GM08714 (cell line): ENCODE measurements at regions not wholly inside any gene's neighbourhood (a gene's known extent, or its start where the extent isn't known, plus 50 kb on each side); places are given as distances from the start of the nearest gene placed in this dataset.

Source experiments
- H3K4me3 ChIP-seq: fragments of 200-500 bp; sonication (Bioruptor generic); 2 replicates; pipeline ENCODE4 v1.5.1; 2014; ENCODE audit warnings: mild to moderate bottlenecking, low read length, inconsistent platforms
- ZNF274 ChIP-seq: IDR thresholded peaks from 2 replicates; pipeline ENCODE4 v1.6.1; 2012; ENCODE audit warnings: mild to moderate bottlenecking, low read depth, low read length

- H3K4me3 ChIP-seq = no peak overlapping the region
- TF ChIP-seq ZNF274 = no peak
These were observed 57.1 kb downstream of the FAM181B start for GRCh38 chr11:82676483-82677094.

GRCh38 chr11:82675838-82676237 is 57.8 kb downstream of the FAM181B start:
- no peak overlapping the region for H3K4me3 ChIP-seq
- TF ChIP-seq ZNF274 = no peak

- TF ChIP-seq ZNF274 = no peak
- H3K4me3 ChIP-seq = no peak overlapping the region
These were observed 60.0 kb downstream of the FAM181B start for GRCh38 chr11:82673631-82674030.

GRCh38 chr11:82671451-82671850 is 62.2 kb downstream of the FAM181B start:
- no peak overlapping the region for H3K4me3 ChIP-seq
- no peak for TF ChIP-seq ZNF274

GRCh38 chr11:82663535-82663934 is 70.1 kb downstream of the FAM181B start:
- TF ChIP-seq ZNF274 = no peak

GRCh38 chr11:82653752-82654151 is 79.9 kb downstream of the FAM181B start:
- H3K4me3 ChIP-seq = no peak overlapping the region
- TF ChIP-seq ZNF274 = no peak

More at GRCh38 chr11:82663535-82663934, 70.1 kb downstream of the FAM181B start:
- no peak overlapping the region for H3K4me3 ChIP-seq

- no peak overlapping the region for H3K4me3 ChIP-seq
- no peak for TF ChIP-seq ZNF274
These were observed 94.4 kb downstream of the FAM181B start for GRCh38 chr11:82639251-82639650.

- H3K4me3 ChIP-seq = no peak overlapping the region
- no peak for TF ChIP-seq ZNF274
These were observed 97.0 kb downstream of the FAM181B start for GRCh38 chr11:82636615-82637014.

- TF ChIP-seq ZNF274 = no peak
- no peak overlapping the region for H3K4me3 ChIP-seq
These were observed 99.6 kb downstream of the FAM181B start for GRCh38 chr11:82634091-82634490.

- TF ChIP-seq ZNF274 = no peak
- H3K4me3 ChIP-seq = no peak overlapping the region
These were observed 101.7 kb downstream of the FAM181B start for GRCh38 chr11:82631722-82632630.

- H3K4me3 ChIP-seq = no peak overlapping the region
- TF ChIP-seq ZNF274 = no peak
These were observed 123.0 kb downstream of the FAM181B start for GRCh38 chr11:82610671-82611070.

GRCh38 chr11:82606738-82607137 is 126.9 kb downstream of the FAM181B start:
- H3K4me3 ChIP-seq = no peak overlapping the region
- no peak for TF ChIP-seq ZNF274

- no peak for TF ChIP-seq ZNF274
- no peak overlapping the region for H3K4me3 ChIP-seq
These were observed 132.0 kb downstream of the FAM181B start for GRCh38 chr11:82601711-82602110.

GRCh38 chr11:82599836-82600235 is 133.8 kb downstream of the FAM181B start:
- no peak overlapping the region for H3K4me3 ChIP-seq
- TF ChIP-seq ZNF274 = no peak

- H3K4me3 ChIP-seq = no peak overlapping the region
These were observed 147.1 kb downstream of the FAM181B start for GRCh38 chr11:82586581-82586980.

GRCh38 chr11:82577246-82577645 is 156.4 kb downstream of the FAM181B start:
- TF ChIP-seq ZNF274 = no peak
- no peak overlapping the region for H3K4me3 ChIP-seq

More at GRCh38 chr11:82586581-82586980, 147.1 kb downstream of the FAM181B start:
- TF ChIP-seq ZNF274 = no peak
